AG08395 (cell line): ENCODE measurements at regions not wholly inside any gene's neighbourhood (a gene's known extent, or its start where the extent isn't known, plus 50 kb on each side); places are given as distances from the start of the nearest gene placed in this dataset.

Experiments used
- DNase-seq: peaks from one replicate; pipeline ENCODE4 v3.0.0; 2012; ENCODE audit warnings: mixed read lengths, low spot score

- DNase-seq = no peak
Measured at GRCh38 chr2:107772353-107772752, 54.3 kb upstream of the RGPD4 start.

DNA sequence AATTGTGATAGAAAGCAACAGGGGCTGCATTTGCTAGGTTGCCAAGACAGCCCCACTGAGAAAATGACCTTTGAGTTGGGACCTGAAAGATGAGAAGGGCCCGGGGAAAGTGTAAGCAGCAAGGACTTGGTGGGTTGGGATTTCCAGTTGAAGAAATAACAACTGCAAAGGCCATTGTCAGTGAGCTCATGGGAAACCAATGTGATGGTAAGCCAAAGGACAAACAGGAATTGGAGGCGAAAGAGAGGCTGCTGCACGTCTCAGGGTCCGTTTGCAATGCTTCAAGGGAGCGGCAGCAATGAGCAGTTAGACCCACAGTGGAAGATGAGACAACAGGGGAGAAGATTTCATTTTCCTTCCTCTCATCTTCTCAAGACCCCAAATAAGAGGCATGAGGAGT lies 51.5 kb upstream of the RGPD4 start:
- DNase-seq = no peak

DNA sequence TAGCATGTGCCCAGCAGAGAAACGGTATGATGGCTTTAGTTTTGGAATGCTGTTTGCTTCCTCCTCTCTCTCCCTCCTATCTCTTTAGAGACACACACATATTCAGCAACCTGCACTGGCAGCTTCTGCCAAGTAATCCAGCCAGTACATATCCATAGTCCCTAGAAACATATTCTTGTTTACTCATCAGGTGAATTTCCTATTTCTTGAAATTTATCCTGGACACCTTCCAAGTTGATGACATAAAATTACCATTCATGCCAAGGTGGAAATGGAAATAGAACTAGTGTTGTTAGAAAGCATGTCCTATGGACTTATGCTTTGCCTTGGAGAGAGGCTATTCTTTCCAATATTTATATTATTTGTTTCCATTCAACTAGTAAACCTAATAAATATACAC lies 50.9 kb upstream of the RGPD4 start:
- DNase-seq = no peak

GRCh38 chr2:107776362-107776761 lies 50.3 kb upstream of the RGPD4 start:
- no peak for DNase-seq
